RPMI8226 (cell line): ENCODE measurements at regions not wholly inside any gene's neighbourhood (a gene's known extent, or its start where the extent isn't known, plus 50 kb on each side); places are given as distances from the start of the nearest gene placed in this dataset.
"Not testable (repeated sequence)": the region's sequence is repeated elsewhere in the genome, so short reads cannot be mapped to it uniquely, and the experiment has no call there.

ENCODE experiments used
- DNase-seq: peaks from one replicate; pipeline ENCODE4 v3.0.0-alpha.2; 2015

- DNase-seq = no peak
These were observed 140.3 kb upstream of the RAG2 start for GRCh38 chr11:36738292-36738861.

GRCh38 chr11:36736103-36736502, 138.1 kb upstream of the RAG2 start:
- DNase-seq = no peak

- DNase-seq = not testable (repeated sequence)
These were observed 135.7 kb upstream of the RAG2 start for GRCh38 chr11:36733721-36734120.

- DNase-seq = no peak
These were observed 132.7 kb upstream of the RAG2 start for GRCh38 chr11:36730761-36731160.

- no peak for DNase-seq
These were observed 131.8 kb upstream of the RAG2 start for GRCh38 chr11:36729825-36730224.

- no peak for DNase-seq
These were observed 128.4 kb upstream of the RAG2 start for GRCh38 chr11:36726420-36726819.

- DNase-seq = no peak
These were observed 126.8 kb upstream of the RAG2 start for GRCh38 chr11:36724742-36725385.

GRCh38 chr11:36722421-36722820, 124.4 kb upstream of the RAG2 start:
- no peak for DNase-seq

GRCh38 chr11:36719358-36720107, 121.5 kb upstream of the RAG2 start:
- DNase-seq = no peak

- no peak for DNase-seq
These were observed 120.4 kb upstream of the RAG2 start for GRCh38 chr11:36718451-36718850.

GRCh38 chr11:36713715-36714114, 115.7 kb upstream of the RAG2 start:
- DNase-seq = no peak

GRCh38 chr11:36711104-36711825, 113.2 kb upstream of the RAG2 start:
- no peak for DNase-seq
